NCI-H187 (cell line): ENCODE measurements at regions not wholly inside any gene's neighbourhood (a gene's known extent, or its start where the extent isn't known, plus 50 kb on each side); places are given as distances from the start of the nearest gene placed in this dataset.

Experiments used
- DNase-seq, 2 experiments: peaks; one replicate each; lab custom pipeline; 2025; lab: John Stamatoyannopoulos, UW

DNA sequence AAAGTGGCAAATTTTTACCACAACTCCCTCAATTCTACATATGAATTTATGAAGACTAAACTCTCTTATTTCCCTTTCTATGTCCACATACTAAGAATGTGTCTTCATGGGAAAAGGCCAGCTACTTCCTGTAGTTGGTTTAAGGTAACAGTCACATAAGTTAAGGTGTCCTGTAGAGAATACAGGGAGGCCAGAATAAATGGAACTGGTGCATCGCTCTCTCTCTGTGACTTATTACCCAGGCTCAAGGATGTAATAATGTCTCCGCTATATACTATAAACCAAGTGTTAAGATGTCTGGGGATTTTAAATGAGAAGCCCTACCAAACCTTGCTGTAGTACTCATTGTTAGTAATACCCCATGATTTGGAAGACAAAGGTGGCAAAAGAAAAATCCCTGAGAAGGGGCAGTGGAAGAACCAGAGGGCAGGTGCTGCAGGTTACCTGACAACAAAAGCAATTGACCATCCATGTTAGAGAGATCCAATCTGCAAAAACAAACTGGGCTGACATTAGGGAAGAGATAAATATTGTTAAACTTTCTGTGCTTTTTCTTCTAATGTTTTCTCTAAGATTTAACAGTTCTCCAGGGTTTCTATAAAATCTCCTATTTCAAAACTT is 372.8 kb downstream of the TMX3 start:
- DNase-seq: no peak

DNA sequence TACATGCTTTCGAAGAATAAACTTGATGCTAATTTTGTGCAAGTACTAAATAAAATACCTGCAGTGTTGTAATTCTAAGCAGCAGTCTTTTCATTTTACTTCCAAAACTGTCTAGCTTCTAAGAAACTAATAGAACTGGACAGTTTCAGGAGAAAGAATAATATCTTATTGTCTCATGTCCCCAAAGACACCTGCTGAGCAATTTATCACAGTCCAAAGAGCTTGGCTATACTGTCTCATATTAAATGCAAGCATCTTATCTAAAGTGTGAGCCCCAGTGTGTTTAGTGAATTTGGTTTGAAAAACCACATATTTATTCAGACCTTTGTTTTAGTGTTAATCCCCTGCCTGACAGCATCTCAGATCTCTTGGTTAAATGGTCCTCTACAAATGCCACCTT is 374.3 kb downstream of the TMX3 start:
- no peak for DNase-seq

- DNase-seq: no peak
Observed at GRCh38 chr18:68330658-68331057, 384.2 kb downstream of the TMX3 start.

DNA sequence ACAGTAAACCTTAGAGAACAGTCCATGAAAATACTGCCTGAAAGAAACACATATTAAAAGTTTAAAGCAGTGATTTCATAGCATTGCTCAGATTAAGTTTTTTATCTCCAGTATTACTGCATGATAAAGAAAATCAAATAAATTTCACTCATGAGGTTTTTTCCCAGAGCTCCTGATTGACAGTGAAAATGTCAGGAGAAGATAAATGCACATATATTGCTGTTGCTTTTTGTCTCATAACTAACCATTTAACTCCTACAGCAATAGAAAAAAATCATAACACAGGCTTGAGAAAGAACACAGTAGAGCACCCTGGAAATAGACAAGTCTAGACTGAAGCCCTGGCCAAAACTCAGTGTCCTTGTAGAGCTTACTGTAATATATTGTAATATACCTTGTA is 391.0 kb downstream of the TMX3 start:
- no peak for DNase-seq

DNA sequence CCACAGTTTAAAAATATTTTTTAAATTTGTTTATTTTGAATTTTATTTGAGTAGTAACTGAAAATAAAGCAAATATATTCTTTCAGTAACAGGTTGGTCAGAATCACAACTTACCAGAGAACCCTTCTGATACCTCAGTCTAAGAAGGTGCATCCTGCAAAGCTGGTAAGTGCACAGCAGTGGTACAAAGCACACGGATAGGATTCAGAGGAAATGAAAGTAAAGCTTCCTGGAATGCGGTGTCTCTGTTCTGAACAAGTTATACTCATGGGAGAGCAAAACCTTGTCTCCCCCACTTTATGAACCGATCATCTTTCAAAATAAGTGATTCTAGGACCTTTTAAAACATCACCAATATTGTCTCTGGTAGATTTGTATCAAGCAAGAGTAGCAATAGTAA is 398.3 kb downstream of the TMX3 start:
- no peak for DNase-seq

- no peak for DNase-seq
Observed at GRCh38 chr18:68314403-68314802, 400.5 kb downstream of the TMX3 start.

DNA sequence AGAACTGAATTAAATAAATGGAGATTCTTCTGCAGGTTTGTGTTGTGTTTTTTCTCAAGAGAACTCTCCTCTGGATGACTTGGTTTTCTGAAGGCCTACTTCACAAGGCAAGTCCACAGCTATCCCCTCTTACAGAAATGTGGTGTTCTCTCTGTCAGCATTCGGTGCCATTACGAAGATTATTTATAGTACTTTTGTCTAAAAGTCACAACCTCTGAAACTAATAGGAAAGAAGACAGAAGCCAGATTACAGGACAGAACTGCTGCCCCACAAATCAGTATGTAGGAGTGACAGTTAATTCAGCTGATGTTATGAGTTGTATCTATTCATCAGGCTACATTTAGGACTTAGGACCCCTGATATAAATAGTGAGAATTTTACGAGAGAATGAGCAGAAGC is 413.5 kb downstream of the TMX3 start:
- no peak for DNase-seq

DNA sequence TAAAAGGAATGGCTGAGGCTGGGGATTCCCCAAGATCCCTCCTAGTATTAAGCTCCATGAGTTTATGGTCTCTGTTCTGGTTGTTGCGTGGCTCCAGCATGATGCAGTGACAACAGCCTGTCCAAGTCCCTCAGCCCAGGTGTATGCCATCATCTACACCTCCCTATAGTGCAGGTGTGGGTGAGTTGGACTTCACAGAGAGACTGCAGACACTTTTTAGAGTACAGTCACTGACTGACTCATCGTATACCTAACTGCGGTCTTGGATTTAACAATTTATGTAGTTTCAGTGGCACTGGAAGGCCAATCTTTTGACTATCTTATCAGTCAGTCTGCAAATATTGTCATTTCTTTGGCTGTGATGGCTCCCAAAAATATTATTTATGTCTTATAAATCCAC is 415.0 kb downstream of the TMX3 start:
- DNase-seq: no peak

DNA sequence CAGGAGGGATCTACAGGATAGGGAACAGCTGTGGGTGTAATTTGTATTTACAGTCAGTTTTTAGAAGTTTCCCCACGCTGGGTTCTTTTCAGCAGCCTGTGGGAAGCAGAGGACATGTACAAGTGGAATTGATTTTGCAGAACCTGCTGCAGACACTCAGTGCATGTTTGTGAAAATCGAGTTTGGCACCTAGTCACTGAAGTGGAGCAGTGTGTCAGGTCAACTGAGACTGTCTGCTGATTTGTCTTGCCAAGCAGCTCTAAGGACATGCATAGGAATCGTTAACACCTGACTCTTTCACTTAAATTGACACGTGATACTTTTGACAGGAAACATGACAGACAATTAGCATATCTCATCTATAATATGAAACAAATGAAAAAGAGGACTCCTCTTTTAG is 416.6 kb downstream of the TMX3 start:
- DNase-seq: no peak

- DNase-seq: no peak
Observed at GRCh38 chr18:68288408-68288807, 426.5 kb downstream of the TMX3 start.

DNA sequence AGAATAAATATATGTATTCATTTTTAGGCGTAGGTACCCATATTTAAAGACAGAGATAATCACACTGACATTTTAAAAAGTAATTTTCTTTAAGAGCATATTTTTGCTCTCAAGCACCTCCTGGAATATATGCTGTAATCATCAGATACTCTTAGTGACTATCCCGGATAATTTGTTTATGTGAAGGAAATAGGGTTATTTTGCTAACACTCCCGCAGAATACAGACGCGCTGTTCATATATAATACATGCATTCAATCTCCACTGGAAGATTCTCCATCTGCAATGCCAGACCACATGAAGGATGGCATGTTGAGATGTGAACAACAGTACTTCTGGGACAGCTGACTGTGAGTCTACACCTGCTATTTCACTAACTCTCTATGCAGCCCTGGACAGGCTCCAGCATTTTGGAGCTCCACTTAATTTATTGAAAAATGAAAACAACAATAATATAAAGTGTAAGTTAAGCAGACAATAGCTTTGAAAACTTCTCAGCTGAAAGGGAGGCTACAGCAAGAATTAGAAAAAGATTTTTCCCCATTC is 430.6 kb downstream of the TMX3 start:
- no peak for DNase-seq

- no peak for DNase-seq
Observed at GRCh38 chr18:68283834-68284233, 431.1 kb downstream of the TMX3 start.

GRCh38 chr18:68282232-68282631 is 432.7 kb downstream of the TMX3 start:
- no peak for DNase-seq

GRCh38 chr18:68275616-68276015 is 439.3 kb downstream of the TMX3 start:
- no peak for DNase-seq

DNA sequence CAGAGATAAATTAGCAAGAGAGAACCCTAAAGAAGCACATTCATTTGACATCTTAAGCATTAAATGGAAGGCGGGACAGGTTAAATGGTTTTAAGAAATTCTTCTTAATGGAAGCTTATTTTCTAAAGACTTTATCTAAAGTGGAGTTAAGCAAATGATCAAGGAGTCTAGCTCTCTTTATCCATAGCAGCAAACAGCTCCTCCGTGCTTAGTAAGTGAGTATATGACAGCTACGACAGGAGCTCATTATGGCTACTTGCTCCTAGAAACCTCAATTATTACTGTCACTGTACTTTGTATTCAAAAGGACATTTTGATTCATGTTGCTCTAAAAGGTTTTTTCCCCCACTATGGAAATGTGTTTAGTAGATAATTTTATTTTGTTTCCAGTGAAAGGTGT is 444.9 kb downstream of the TMX3 start:
- DNase-seq: no peak

- DNase-seq: no peak
Observed at GRCh38 chr18:68267583-68267982, 447.3 kb downstream of the TMX3 start.

DNA sequence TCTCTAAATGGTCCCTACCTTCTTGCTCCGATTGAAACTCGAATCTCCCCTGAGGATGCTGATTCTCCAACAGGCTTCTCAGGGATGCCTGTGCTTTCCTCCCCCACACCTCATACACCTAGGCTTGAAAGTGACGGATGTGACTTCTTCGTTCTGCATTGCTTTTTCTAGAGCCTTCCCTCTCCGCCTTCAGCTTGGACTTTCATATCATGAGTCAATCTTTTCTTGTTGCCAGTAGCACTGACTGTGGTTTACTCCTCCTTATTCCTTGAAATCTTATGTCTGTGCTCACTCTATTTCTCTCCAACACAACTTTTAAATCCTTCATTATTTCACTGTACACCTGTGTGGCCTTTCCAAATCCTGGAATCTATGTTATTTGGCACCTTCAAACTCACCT is 451.4 kb downstream of the TMX3 start:
- no peak for DNase-seq

DNA sequence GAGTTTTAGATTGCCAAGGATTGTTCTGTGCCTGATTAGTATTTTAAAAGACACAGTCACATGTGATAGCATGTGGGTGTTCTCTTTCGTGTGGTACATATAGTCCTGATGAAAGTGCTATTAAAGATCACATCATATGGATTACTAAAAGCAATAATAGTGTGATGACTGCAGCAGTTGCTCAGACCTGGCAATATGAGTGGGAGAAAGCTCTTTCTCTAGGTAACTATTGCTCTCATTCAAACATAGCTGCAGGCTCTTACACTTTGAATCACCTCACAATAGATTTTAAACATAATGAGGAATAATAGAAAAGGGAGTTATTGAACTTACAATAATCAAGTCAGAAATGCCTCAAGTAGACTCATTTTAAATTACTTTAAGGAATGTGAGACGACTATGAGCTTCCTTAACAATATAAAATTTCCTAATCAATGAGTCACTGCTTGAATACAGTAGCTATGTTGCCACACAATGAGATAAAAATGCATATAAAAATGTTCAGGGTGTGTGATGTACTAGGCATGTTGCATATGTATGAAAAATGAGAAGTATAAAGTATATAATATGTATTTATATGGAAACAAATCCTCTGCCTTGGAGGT is 452.1 kb downstream of the TMX3 start:
- DNase-seq: no peak

DNA sequence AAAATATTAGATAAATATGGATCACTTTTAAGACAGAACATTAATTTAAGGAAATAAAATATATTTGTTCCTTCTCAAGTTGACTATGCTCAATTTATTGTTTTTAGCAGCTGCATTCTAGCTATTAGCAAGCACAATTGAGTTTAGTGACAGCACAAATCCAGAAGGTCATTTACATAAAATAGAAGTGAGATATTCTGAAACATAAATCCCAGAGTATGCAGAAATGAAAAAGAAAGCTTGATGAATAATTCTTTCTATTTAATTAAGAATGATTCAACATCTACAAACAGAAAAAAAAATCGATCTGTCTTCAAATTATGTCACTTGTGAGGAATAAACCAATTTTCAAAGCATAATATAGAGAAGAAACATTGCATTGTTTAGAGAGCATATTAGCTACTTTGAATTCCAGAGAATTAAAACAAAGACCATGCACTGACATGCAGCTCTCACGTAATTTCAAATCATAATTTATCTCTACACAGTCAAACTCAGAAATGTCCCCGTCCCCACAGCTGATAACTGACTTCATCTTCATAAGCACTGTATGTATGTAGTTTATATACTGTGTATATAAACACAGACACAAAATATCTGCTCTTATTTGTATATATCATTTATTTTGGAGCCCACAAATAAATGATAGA is 458.4 kb downstream of the TMX3 start:
- no peak for DNase-seq

GRCh38 chr18:68244786-68245185 is 470.1 kb downstream of the TMX3 start:
- DNase-seq: no peak

- no peak for DNase-seq
Observed at GRCh38 chr18:68241881-68242280, 473.0 kb downstream of the TMX3 start.

DNA sequence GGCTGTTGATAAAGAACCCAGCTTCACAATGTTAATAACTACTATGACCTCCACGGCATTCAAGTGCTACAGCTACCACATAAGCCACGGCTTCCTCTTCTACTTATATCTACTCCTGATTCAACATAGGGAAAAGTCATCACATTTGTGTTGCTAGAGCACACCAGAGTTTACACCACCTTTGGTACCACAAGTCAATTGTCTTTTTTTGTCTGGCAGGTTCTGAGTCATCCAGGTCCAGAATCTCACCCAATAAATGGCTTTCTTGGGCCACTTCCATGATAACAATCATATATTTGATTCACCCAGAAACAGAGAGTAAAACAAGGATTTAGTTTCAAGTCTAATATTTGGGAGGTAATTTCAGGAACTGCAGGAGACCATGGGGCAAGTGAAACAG is 480.2 kb downstream of the TMX3 start:
- DNase-seq: no peak

GRCh38 chr18:68234131-68234530 is 480.8 kb downstream of the TMX3 start:
- no peak for DNase-seq

DNA sequence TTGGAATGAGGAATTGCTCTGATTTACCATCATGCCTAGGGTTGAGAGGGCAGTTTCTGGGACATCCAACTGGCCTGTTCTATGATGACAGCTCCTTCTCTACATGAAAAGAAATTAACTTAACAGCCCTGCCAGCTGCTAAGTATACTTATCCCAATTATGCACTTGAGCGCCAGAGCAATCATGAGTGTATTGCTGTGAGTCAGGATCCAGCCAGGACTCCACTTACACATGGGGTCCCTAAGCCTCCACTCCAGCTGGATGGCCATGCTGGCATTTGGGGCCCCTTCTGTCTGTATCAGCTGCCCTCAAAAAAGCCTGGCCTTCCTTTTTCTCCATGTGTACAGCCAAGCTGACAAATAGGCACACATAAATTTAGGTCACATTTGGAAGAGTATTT is 481.9 kb downstream of the TMX3 start:
- peak in 1 of 2 experiments; percentile 10 for DNase-seq
